Epithelial cell of esophagus (primary cell): ENCODE measurements at regions not wholly inside any gene's neighbourhood (a gene's known extent, or its start where the extent isn't known, plus 50 kb on each side); places are given as distances from the start of the nearest gene placed in this dataset.

Experiments used
- DNase-seq: peaks from one replicate; pipeline ENCODE4 v3.0.0; 2010; ENCODE audit warnings: low read depth
- H3K4me3 ChIP-seq: 2 replicates; pipeline ENCODE4 v1.5.1; 2011; ENCODE audit warnings: mild to moderate bottlenecking, low read length, control low read depth
- CTCF ChIP-seq: IDR thresholded peaks from 2 replicates; pipeline ENCODE4 v1.5.1; 2011; ENCODE audit warnings: low read depth, mild to moderate bottlenecking, low read length, control low read depth, inconsistent platforms; ENCODE audit not compliant: insufficient read depth; ENCODE audit errors: missing control alignments

GRCh38 chr18:38545071-38545470, 979.5 kb upstream of the CELF4 start:
- no peak overlapping the region for H3K4me3 ChIP-seq
- peak; percentile 91 for TF ChIP-seq CTCF
- DNase-seq, result peak; percentile 81

- TF ChIP-seq CTCF, result no peak
- H3K4me3 ChIP-seq, result no peak overlapping the region
- DNase-seq, result no peak
Observed at GRCh38 chr18:38539856-38540255, 974.3 kb upstream of the CELF4 start.

- DNase-seq, result no peak
- no peak overlapping the region for H3K4me3 ChIP-seq
- TF ChIP-seq CTCF, result no peak
Observed at GRCh38 chr18:38539371-38539770, 973.8 kb upstream of the CELF4 start.

GRCh38 chr18:38534073-38534472, 968.5 kb upstream of the CELF4 start:
- no peak overlapping the region for H3K4me3 ChIP-seq
- no peak for TF ChIP-seq CTCF

GRCh38 chr18:38526922-38527321, 961.3 kb upstream of the CELF4 start:
- TF ChIP-seq CTCF, result no peak
- peak; percentile 51 for DNase-seq

More at GRCh38 chr18:38534073-38534472, 968.5 kb upstream of the CELF4 start:
- DNase-seq, result no peak

GRCh38 chr18:38525039-38525438, 959.4 kb upstream of the CELF4 start:
- no peak for TF ChIP-seq CTCF
- DNase-seq, result no peak

More at GRCh38 chr18:38526922-38527321, 961.3 kb upstream of the CELF4 start:
- no peak overlapping the region for H3K4me3 ChIP-seq

GRCh38 chr18:38520786-38521185, 955.2 kb upstream of the CELF4 start:
- H3K4me3 ChIP-seq, result no peak overlapping the region
- TF ChIP-seq CTCF, result no peak
- no peak for DNase-seq

More at GRCh38 chr18:38525039-38525438, 959.4 kb upstream of the CELF4 start:
- H3K4me3 ChIP-seq, result no peak overlapping the region
